Left lung (tissue), 4 donors: ENCODE measurements at regions not wholly inside any gene's neighbourhood (a gene's known extent, or its start where the extent isn't known, plus 50 kb on each side); places are given as distances from the start of the nearest gene placed in this dataset.

Source experiments
- ATAC-seq: fragments of 200-7000 bp; cut with Tn5 transposase; one replicate; pipeline ENCODE4 v1.9.1; 2020; ENCODE audit warnings: moderate library complexity
- DNase-seq, 4 donors: peaks; one replicate each; pipeline ENCODE4 v3.0.0-alpha.2; 2013 to 2020
- H3K27ac ChIP-seq, 2 donors: fragments of 200-600 bp; sonication (generic) in 1 of 2; one replicate each; pipeline versions ENCODE4 v1.5.0 to v1.8.0; 2020 to 2021
- H3K27me3 ChIP-seq, 2 donors: fragments of 200-600 bp; sonication (generic) in 1 of 2; one replicate each; pipeline versions ENCODE4 v1.5.0 to v1.8.0; 2020 to 2021
- H3K36me3 ChIP-seq, 2 donors: fragments of 200-600 bp; sonication (generic) in 1 of 2; one replicate each; pipeline versions ENCODE4 v1.5.0 to v1.8.0; 2020 to 2021
- H3K4me1 ChIP-seq, 2 donors: fragments of 200-600 bp; one replicate each; pipeline ENCODE4 v1.8.0; 2021
- H3K4me3 ChIP-seq, 2 donors: fragments of 200-600 bp; sonication (generic) in 1 of 2; one replicate each; pipeline versions ENCODE4 v1.5.0 to v1.8.0; 2020 to 2021; ENCODE audit warnings: mild to moderate bottlenecking in 1 of 2
- H3K9me3 ChIP-seq, 2 donors: fragments of 200-600 bp; sonication (generic) in 1 of 2; one replicate each; pipeline versions ENCODE4 v1.5.0 to v1.8.0; 2020 to 2021
- CTCF ChIP-seq, 2 donors: fragments of 200-600 bp; sonication (generic) in 1 of 2; IDR thresholded peaks; one replicate each; pipeline versions ENCODE4 v1.5.0 to v1.8.0; 2021; ENCODE audit warnings: antibody characterized with exemption in 2 of 2
- intact Hi-C, 2 donors: fragments of 100-400 bp; cut with DNase I; formaldehyde crosslinking; loops; one replicate each; pipeline versions ENCODE4 v1.11.2 to v1.14.2; 2022
- donor health status: DM: no; HTN: yes; CAD: no.
- donor health status: DM: no; HTN: no; CAD: no.

- H3K27ac ChIP-seq: no peak overlapping the region
- ATAC-seq (no peak), DNase-seq (no peak)
- H3K9me3 ChIP-seq: no peaks in the 10 kb centered on the region
- H3K27me3 ChIP-seq: no peaks in the 10 kb centered on the region
- TF ChIP-seq CTCF (IDR thresholded peaks at IDR 0.05): no peak
- intact Hi-C loops: no loop called here
- no peaks in the 10 kb centered on the region for H3K4me1 ChIP-seq
- H3K36me3 ChIP-seq: no peaks in the 10 kb centered on the region
- H3K4me3 ChIP-seq: no peak overlapping the region
Observed at GRCh38 chr2:67237288-67237687, 159.8 kb upstream of the ETAA1 start.

GRCh38 chr2:67240507-67240906, 156.6 kb upstream of the ETAA1 start:
- Histone ChIP-seq H3K27me3 (no peaks in the 10 kb centered on the region), H3K4me3 (no peak overlapping the region), H3K36me3 (no peaks in the 10 kb centered on the region), H3K9me3 (no peaks in the 10 kb centered on the region), H3K27ac (no peak overlapping the region), H3K4me1 (no peaks in the 10 kb centered on the region)
- DNase-seq: no peak
- no peak for ATAC-seq
- no peak for TF ChIP-seq CTCF (IDR thresholded peaks at IDR 0.05)
- intact Hi-C loops: no loop called here

GRCh38 chr2:67241453-67241852, 155.7 kb upstream of the ETAA1 start:
- H3K27ac ChIP-seq: no peak overlapping the region
- DNase-seq: no peak
- no peak overlapping the region for H3K4me3 ChIP-seq
- H3K27me3 ChIP-seq: no peaks in the 10 kb centered on the region
- ATAC-seq: no peak
- H3K9me3 ChIP-seq: no peaks in the 10 kb centered on the region
- intact Hi-C loops: no loop called here
- no peaks in the 10 kb centered on the region for H3K36me3 ChIP-seq
- no peaks in the 10 kb centered on the region for H3K4me1 ChIP-seq
- TF ChIP-seq CTCF (IDR thresholded peaks at IDR 0.05): no peak

GRCh38 chr2:67242456-67242855, 154.7 kb upstream of the ETAA1 start:
- Histone ChIP-seq H3K9me3 (no peaks in the 10 kb centered on the region), H3K4me1 (no peaks in the 10 kb centered on the region), H3K4me3 (no peak overlapping the region), H3K27ac (no peak overlapping the region), H3K27me3 (no peaks in the 10 kb centered on the region), H3K36me3 (no peaks in the 10 kb centered on the region)
- no peak for TF ChIP-seq CTCF (IDR thresholded peaks at IDR 0.05)
- ATAC-seq (no peak), DNase-seq (no peak)
- intact Hi-C loops: no loop called here

GRCh38 chr2:67243919-67244318, 153.2 kb upstream of the ETAA1 start:
- ATAC-seq: no peak

More at GRCh38 chr2:67243919-67244318, 153.2 kb upstream of the ETAA1 start:
- H3K27ac ChIP-seq: no peak overlapping the region
- DNase-seq: no peak
- H3K4me3 ChIP-seq: no peak overlapping the region
- intact Hi-C loops: no loop called here
- TF ChIP-seq CTCF (IDR thresholded peaks at IDR 0.05): no peak
- H3K4me1 ChIP-seq: no peaks in the 10 kb centered on the region
- H3K27me3 ChIP-seq: no peaks in the 10 kb centered on the region
- H3K9me3 ChIP-seq: no peaks in the 10 kb centered on the region
- no peaks in the 10 kb centered on the region for H3K36me3 ChIP-seq
